ENCODE measurements at regions not wholly inside any gene's neighbourhood (a gene's known extent, or its start where the extent isn't known, plus 50 kb on each side); places are given as distances from the start of the nearest gene placed in this dataset.

DNA sequence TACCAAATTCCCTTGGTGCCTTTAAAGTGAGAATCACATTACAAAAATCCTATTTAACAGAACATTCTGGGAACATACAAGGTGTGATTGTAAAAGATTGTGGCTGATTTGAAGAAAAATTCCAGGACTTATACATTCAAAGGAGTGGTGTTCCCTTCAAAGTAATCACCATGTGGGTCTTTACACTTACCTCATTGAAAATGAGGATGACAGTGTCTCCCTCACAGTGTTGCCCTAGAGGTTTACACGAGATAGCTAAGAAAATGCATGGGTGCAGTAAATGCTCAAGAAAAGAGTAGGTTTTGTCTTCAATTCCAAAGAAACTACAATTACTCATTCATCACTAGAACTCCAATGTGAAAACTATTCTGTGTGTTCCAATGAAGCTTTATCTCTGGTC lies 331.5 kb downstream of the SLC4A3 start:
- TF ChIP-seq ELF1 (tag; IDR thresholded peaks at IDR 0.05) (no peak), HDAC6 (IDR thresholded peaks at IDR 0.05; ENCODE audit: low read depth, low read length) (no peak)
- TF ChIP-seq, protein P1, sequence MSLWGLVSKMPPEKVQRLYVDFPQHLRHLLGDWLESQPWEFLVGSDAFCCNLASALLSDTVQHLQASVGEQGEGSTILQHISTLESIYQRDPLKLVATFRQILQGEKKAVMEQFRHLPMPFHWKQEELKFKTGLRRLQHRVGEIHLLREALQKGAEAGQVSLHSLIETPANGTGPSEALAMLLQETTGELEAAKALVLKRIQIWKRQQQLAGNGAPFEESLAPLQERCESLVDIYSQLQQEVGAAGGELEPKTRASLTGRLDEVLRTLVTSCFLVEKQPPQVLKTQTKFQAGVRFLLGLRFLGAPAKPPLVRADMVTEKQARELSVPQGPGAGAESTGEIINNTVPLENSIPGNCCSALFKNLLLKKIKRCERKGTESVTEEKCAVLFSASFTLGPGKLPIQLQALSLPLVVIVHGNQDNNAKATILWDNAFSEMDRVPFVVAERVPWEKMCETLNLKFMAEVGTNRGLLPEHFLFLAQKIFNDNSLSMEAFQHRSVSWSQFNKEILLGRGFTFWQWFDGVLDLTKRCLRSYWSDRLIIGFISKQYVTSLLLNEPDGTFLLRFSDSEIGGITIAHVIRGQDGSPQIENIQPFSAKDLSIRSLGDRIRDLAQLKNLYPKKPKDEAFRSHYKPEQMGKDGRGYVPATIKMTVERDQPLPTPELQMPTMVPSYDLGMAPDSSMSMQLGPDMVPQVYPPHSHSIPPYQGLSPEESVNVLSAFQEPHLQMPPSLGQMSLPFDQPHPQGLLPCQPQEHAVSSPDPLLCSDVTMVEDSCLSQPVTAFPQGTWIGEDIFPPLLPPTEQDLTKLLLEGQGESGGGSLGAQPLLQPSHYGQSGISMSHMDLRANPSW (CRISPR knock-in tag; IDR thresholded peaks at IDR 0.05): no peak
- TF ChIP-seq, protein P2, sequence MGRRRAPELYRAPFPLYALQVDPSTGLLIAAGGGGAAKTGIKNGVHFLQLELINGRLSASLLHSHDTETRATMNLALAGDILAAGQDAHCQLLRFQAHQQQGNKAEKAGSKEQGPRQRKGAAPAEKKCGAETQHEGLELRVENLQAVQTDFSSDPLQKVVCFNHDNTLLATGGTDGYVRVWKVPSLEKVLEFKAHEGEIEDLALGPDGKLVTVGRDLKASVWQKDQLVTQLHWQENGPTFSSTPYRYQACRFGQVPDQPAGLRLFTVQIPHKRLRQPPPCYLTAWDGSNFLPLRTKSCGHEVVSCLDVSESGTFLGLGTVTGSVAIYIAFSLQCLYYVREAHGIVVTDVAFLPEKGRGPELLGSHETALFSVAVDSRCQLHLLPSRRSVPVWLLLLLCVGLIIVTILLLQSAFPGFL (CRISPR knock-in tag; IDR thresholded peaks at IDR 0.05): no peak

All from K562 (cell line).